GM12891 (cell line): ENCODE measurements at regions not wholly inside any gene's neighbourhood (a gene's known extent, or its start where the extent isn't known, plus 50 kb on each side); places are given as distances from the start of the nearest gene placed in this dataset.

Experiments
- PAX5 ChIP-seq: IDR thresholded peaks from 2 replicates; pipeline ENCODE4 v1.6.1; 2011; ENCODE audit warnings: low read length, moderate library complexity, mild to moderate bottlenecking; ENCODE audit not compliant: insufficient read depth, severe bottlenecking
- POLR2A ChIP-seq: IDR thresholded peaks from 2 replicates; pipeline ENCODE4 v1.6.1; 2011; ENCODE audit warnings: low read depth, low read length, control low read depth
- POLR2AphosphoS5 ChIP-seq: IDR thresholded peaks from 2 replicates; pipeline ENCODE4 v1.6.1; 2011; ENCODE audit warnings: low read depth, low read length, control low read depth
- POU2F2 ChIP-seq: IDR thresholded peaks from 2 replicates; pipeline ENCODE4 v1.6.1; 2011; ENCODE audit warnings: low read depth, mild to moderate bottlenecking, control low read depth, low read length, moderate library complexity
- SPI1 ChIP-seq: IDR thresholded peaks from 2 replicates; pipeline ENCODE4 v1.6.1; 2011; ENCODE audit warnings: low read depth, low read length, control low read depth
- TAF1 ChIP-seq: IDR thresholded peaks from 2 replicates; pipeline ENCODE4 v1.6.1; 2011; ENCODE audit warnings: low read depth, low read length, control low read depth

GRCh38 chr1:81600363-81600762 lies 200.4 kb upstream of the ADGRL2 start:
- TF ChIP-seq POLR2A (no peak), SPI1 (no peak), TAF1 (no peak), POLR2AphosphoS5 (no peak), POU2F2 (no peak), PAX5 (no peak)
